GM23338 (cell line): ENCODE measurements at regions not wholly inside any gene's neighbourhood (a gene's known extent, or its start where the extent isn't known, plus 50 kb on each side); places are given as distances from the start of the nearest gene placed in this dataset.

ENCODE experiments used
- ATAC-seq: fragments of 200-7000 bp; cut with Tn5 transposase; 3 replicates; pipeline ENCODE4 v1.9.1; 2020
- DNase-seq: peaks from one replicate; pipeline ENCODE4 v3.0.0-alpha.2; 2015; ENCODE audit warnings: low spot score
- H2AFZ ChIP-seq: fragments of 200-600 bp; sonication (generic); 2 replicates; pipeline ENCODE4 v1.8.0; 2016; ENCODE audit warnings: antibody characterized with exemption, mild to moderate bottlenecking, moderate library complexity
- H3F3A ChIP-seq: fragments of 200-600 bp; sonication (generic); replicated peaks from 2 replicates; pipeline ENCODE4 v1.8.0; 2017; ENCODE audit warnings: antibody characterized with exemption, mixed run types, low read depth
- H3K27ac ChIP-seq: fragments of 200-600 bp; sonication (generic); 2 replicates; pipeline ENCODE4 v1.6.1; 2016; ENCODE audit warnings: low read depth
- H3K27me3 ChIP-seq: fragments of 200-600 bp; sonication (generic); 2 replicates; pipeline ENCODE4 v1.8.0; 2016; ENCODE audit warnings: mild to moderate bottlenecking, mixed run types, moderate library complexity; ENCODE audit not compliant: insufficient read depth
- H3K36me3 ChIP-seq: fragments of 200-600 bp; sonication (generic); 2 replicates; pipeline ENCODE4 v1.8.0; 2016; ENCODE audit warnings: mild to moderate bottlenecking; ENCODE audit not compliant: insufficient read depth
- H3K4me1 ChIP-seq: fragments of 200-600 bp; sonication (generic); 2 replicates; pipeline ENCODE4 v1.8.0; 2016; ENCODE audit warnings: mild to moderate bottlenecking, moderate library complexity; ENCODE audit not compliant: insufficient read depth
- H3K4me2 ChIP-seq: fragments of 200-600 bp; sonication (generic); 2 replicates; pipeline ENCODE4 v1.7.1; 2017; ENCODE audit warnings: mixed run types
- H3K4me3 ChIP-seq: fragments of 200-600 bp; sonication (generic); 2 replicates; pipeline ENCODE4 v1.6.1; 2016; ENCODE audit warnings: mixed run types
- H3K79me2 ChIP-seq: fragments of 200-600 bp; sonication (generic); replicated peaks from 2 replicates; pipeline ENCODE4 v1.8.0; 2017; ENCODE audit warnings: mild to moderate bottlenecking; ENCODE audit not compliant: insufficient read depth
- H3K9me2 ChIP-seq: fragments of 200-600 bp; sonication (generic); 2 replicates; pipeline ENCODE4 v1.8.0; 2017; ENCODE audit not compliant: insufficient read depth
- H4K20me1 ChIP-seq: fragments of 200-600 bp; sonication (generic); replicated peaks from 2 replicates; pipeline ENCODE4 v1.8.0; 2017; ENCODE audit warnings: mild to moderate bottlenecking; ENCODE audit not compliant: insufficient read depth
- H3K27ac Mint-ChIP-seq: 2 replicates; pipeline ENCODE4 v1.8.0; 2020; ENCODE audit warnings: inconsistent platforms, mild to moderate bottlenecking, moderate library complexity, mixed read lengths
- H3K27me3 Mint-ChIP-seq: 3 replicates; pipeline ENCODE4 v1.8.0; 2022; ENCODE audit warnings: low read depth, mild to moderate bottlenecking, moderate library complexity, mixed read lengths, inconsistent platforms; ENCODE audit not compliant: insufficient read depth, poor library complexity
- H3K36me3 Mint-ChIP-seq: 3 replicates; pipeline ENCODE4 v1.8.0; 2021; ENCODE audit warnings: low read depth, mild to moderate bottlenecking, inconsistent platforms, moderate library complexity, mixed read lengths
- H3K4me1 Mint-ChIP-seq: 3 replicates; pipeline ENCODE4 v1.8.0; 2020; ENCODE audit warnings: mild to moderate bottlenecking, inconsistent platforms, mixed read lengths
- H3K4me3 Mint-ChIP-seq: 3 replicates; pipeline ENCODE4 v1.8.0; 2021; ENCODE audit warnings: moderate library complexity, mild to moderate bottlenecking, inconsistent platforms, mixed read lengths
- H3K9me3 Mint-ChIP-seq: 3 replicates; pipeline ENCODE4 v1.8.0; 2020; ENCODE audit warnings: moderate library complexity, mild to moderate bottlenecking, inconsistent platforms, mixed read lengths
- ETS1 ChIP-seq: IDR thresholded peaks from 2 replicates; pipeline ENCODE4 v1.6.1; 2016; ENCODE audit warnings: antibody characterized with exemption
- EZH2phosphoT487 ChIP-seq: fragments of 200-600 bp; sonication (generic); IDR thresholded peaks from one replicate; pipeline ENCODE4 v1.8.1; 2018; ENCODE audit warnings: antibody characterized with exemption; ENCODE audit not compliant: unreplicated experiment
- ZNF114 ChIP-seq: fragments of 250-450 bp; sonication (Bioruptor Pico); IDR thresholded peaks from 2 replicates; pipeline ENCODE4 v1.5.0; 2020; ENCODE audit warnings: mild to moderate bottlenecking, moderate library complexity
- ZNF462 ChIP-seq: fragments of 250-450 bp; sonication (Bioruptor Pico); IDR thresholded peaks from 2 replicates; pipeline ENCODE4 v1.5.0; 2020; ENCODE audit warnings: mild to moderate bottlenecking, moderate library complexity
- TF ChIP-seq, protein P1 (sequence below), 2 experiments: fragments of 200-600 bp in 1 of 2; sonication (generic) in 1 of 2; conservative IDR thresholded peaks; 2 replicates each; pipeline versions ENCODE4 v1.5.1 to v1.6.1; 2016 to 2017; ENCODE audit warnings: antibody characterized with exemption in 2 of 2, low read depth in 2 of 2, mild to moderate bottlenecking in 2 of 2, moderate library complexity in 1 of 2

- TF ChIP-seq ZNF462 (no peak), ETS1 (no peak), ZNF114 (no peak)
- TF ChIP-seq, protein P1, sequence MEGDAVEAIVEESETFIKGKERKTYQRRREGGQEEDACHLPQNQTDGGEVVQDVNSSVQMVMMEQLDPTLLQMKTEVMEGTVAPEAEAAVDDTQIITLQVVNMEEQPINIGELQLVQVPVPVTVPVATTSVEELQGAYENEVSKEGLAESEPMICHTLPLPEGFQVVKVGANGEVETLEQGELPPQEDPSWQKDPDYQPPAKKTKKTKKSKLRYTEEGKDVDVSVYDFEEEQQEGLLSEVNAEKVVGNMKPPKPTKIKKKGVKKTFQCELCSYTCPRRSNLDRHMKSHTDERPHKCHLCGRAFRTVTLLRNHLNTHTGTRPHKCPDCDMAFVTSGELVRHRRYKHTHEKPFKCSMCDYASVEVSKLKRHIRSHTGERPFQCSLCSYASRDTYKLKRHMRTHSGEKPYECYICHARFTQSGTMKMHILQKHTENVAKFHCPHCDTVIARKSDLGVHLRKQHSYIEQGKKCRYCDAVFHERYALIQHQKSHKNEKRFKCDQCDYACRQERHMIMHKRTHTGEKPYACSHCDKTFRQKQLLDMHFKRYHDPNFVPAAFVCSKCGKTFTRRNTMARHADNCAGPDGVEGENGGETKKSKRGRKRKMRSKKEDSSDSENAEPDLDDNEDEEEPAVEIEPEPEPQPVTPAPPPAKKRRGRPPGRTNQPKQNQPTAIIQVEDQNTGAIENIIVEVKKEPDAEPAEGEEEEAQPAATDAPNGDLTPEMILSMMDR (conservative IDR thresholded peaks at IDR 0.05; ENCODE audit: low read depth in 2 of 2) = no peak
Observed at GRCh38 chr4:23429497-23429896, 460.4 kb downstream of the PPARGC1A start (continued).

DNA sequence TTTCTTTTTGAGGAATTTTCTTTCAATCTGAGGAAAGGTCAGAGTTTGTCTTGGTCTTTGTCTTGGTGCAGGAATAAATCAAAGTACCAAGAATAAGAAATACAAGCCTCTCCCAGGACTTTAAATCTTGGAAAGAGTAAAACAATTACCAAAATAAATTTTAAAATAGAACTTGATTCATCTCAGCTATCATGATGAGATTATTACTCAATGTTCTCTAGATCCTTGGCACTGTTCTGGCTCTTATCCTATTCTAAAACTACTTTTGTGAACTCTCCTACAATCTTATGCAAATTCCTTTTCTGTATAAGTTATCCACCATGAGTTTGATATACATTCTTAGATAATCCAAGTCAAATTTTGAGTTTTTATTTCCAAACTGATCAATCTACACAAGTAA lies 464.3 kb downstream of the PPARGC1A start:
- no peaks in the 10 kb centered on the region for H3K79me2 ChIP-seq
- H3F3A ChIP-seq = no peaks in the 10 kb centered on the region
- H4K20me1 ChIP-seq = no peaks in the 10 kb centered on the region
- H3K9me2 ChIP-seq = no peaks in the 10 kb centered on the region; the same call in 1 of the 2 replicates
- Mint-ChIP-seq H3K9me3 (0 out of 3 replicates have a peak, but pooled peaks cover under 1% of the 10 kb centered on the region), H3K4me1 (peaks cover 22% of the 10 kb centered on the region), H3K36me3 (peaks cover 4% of the 10 kb centered on the region; the same call in 2 of the 3 replicates), H3K4me3 (no peak overlapping the region), H3K27me3 (peaks cover 4% of the 10 kb centered on the region), H3K27ac (no peak overlapping the region)
- H3K36me3 ChIP-seq = no peaks in the 10 kb centered on the region
- no peak overlapping the region for H2AFZ ChIP-seq
- no peak overlapping the region for H3K4me3 ChIP-seq
- no peak for ATAC-seq
- H3K27me3 ChIP-seq = no peaks in the 10 kb centered on the region
- no peak overlapping the region for H3K4me2 ChIP-seq
- DNase-seq = no peak
- H3K27ac ChIP-seq = no peak overlapping the region
- H3K4me1 ChIP-seq = peaks cover 20% of the 10 kb centered on the region
- no peak for TF ChIP-seq ZNF462
- no peak for TF ChIP-seq ETS1
- no peak for TF ChIP-seq EZH2phosphoT487
